ENCODE measurements at regions not wholly inside any gene's neighbourhood (a gene's known extent, or its start where the extent isn't known, plus 50 kb on each side); places are given as distances from the start of the nearest gene placed in this dataset.

DNA sequence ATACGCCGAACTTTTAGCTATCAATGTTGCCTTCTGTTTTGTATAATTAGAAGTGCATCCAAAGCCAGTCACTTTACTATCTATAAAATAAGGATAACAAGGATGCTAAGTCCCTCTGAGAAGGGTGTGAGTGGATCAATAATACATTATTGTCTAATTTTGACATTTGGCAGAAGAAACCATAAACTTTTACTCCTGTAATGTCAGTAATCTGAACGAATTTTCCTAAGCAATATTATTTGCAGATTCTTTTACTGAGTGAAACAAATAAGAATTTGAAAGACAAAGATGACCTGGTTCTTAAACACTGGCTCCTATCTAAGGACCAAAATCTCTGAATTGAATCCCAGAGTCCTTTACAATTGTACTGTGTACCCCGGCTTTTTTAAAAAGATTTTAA is 126.6 kb upstream of the TMEM161B start:
- TF ChIP-seq, protein P1, sequence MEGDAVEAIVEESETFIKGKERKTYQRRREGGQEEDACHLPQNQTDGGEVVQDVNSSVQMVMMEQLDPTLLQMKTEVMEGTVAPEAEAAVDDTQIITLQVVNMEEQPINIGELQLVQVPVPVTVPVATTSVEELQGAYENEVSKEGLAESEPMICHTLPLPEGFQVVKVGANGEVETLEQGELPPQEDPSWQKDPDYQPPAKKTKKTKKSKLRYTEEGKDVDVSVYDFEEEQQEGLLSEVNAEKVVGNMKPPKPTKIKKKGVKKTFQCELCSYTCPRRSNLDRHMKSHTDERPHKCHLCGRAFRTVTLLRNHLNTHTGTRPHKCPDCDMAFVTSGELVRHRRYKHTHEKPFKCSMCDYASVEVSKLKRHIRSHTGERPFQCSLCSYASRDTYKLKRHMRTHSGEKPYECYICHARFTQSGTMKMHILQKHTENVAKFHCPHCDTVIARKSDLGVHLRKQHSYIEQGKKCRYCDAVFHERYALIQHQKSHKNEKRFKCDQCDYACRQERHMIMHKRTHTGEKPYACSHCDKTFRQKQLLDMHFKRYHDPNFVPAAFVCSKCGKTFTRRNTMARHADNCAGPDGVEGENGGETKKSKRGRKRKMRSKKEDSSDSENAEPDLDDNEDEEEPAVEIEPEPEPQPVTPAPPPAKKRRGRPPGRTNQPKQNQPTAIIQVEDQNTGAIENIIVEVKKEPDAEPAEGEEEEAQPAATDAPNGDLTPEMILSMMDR (IDR thresholded peaks at IDR 0.05) = no peak
- H3K36me3 Mint-ChIP-seq (ENCODE audit: low read depth) = no peaks in the 10 kb centered on the region
- no peak overlapping the region for H3K4me3 Mint-ChIP-seq
- peaks cover 66% of the 10 kb centered on the region for H3K4me1 Mint-ChIP-seq
- no peaks in the 10 kb centered on the region for H3K27me3 Mint-ChIP-seq (ENCODE audit: low read depth, poor library complexity)
- H3K9me3 Mint-ChIP-seq = no peaks in the 10 kb centered on the region
- no peak overlapping the region for H3K27ac Mint-ChIP-seq
- DNase-seq = no peak

DNA sequence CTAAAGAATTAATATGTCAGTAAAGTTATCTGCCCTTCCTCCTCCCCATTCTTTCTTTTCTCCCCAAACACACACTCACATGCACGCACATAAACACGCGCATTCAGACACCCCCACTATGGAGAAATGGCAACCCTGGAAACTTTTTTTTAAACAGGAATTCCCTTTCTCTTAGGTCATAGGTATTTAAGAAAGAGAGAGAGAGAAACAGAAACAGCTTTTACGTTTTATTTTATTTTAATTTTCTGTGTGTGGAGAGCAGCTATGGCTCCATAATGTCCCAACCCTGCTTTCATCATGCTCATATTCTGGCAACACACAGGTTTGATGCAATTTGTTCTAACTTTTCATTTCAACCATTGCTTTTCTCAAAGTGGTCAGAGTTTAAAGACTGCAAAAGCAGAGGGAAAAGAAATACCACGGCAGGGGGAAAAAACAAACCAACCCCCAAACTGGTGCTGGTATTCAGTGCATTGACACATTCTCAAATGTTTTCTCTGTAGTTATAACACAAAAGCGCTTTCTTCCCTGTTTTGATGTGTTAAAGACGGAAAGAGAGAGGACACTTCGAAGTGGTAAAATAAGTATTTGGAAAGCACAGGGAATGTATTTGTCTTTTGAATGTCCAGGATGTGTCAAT is 126.0 kb upstream of the TMEM161B start:
- H3K4me1 Mint-ChIP-seq = peaks cover 72% of the 10 kb centered on the region
- DNase-seq = no peak
- no peaks in the 10 kb centered on the region for H3K27me3 Mint-ChIP-seq (ENCODE audit: low read depth, poor library complexity)
- no peaks in the 10 kb centered on the region for H3K36me3 Mint-ChIP-seq (ENCODE audit: low read depth)
- TF ChIP-seq, protein P1 (IDR thresholded peaks at IDR 0.05) = no peak
- no peak overlapping the region for H3K27ac Mint-ChIP-seq
- H3K9me3 Mint-ChIP-seq = no peaks in the 10 kb centered on the region
- no peak overlapping the region for H3K4me3 Mint-ChIP-seq

DNA sequence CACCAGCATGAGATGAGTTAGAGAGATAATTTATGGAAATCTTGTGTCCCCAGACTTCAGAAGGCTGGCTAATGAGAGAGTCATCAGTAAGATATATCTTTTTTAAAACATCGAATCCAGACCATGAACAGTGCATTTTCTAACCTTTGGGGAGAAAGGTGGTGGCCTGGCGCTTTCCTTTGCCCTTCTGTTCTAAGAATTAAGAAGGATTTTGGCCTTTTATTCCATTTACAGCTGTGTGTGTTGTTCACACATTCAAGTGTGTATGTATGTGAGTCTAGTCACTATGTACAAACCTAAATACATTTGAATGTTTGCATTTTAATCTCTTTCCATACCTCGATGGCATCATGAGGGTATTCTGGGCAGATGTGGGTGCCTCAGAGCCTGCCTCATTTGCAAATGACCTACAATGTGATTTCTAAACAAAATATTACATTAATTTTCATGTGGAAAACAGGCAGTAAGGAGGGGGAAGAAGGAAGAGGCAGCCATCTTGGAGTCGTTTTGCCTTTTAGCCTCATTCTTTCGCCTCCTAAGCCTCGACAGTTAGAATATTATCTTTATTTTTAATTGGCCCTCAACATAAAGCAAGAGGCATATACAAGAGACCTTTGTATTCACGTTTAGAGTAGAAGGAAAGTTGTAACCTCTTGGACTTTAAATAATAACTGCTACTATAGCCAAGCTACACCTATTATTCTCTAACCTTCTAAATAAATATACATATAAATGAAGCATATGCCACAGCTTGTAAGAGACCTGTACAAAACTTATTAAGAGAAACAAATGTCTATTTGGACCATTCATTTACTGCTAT is 125.3 kb upstream of the TMEM161B start:
- no peak for DNase-seq
- TF ChIP-seq, protein P1 (IDR thresholded peaks at IDR 0.05) = no peak
- H3K36me3 Mint-ChIP-seq (ENCODE audit: low read depth) = no peaks in the 10 kb centered on the region
- peaks cover 80% of the 10 kb centered on the region for H3K4me1 Mint-ChIP-seq
- peak overlapping the region; percentile 18 for H3K27ac Mint-ChIP-seq
- no peaks in the 10 kb centered on the region for H3K9me3 Mint-ChIP-seq
- H3K27me3 Mint-ChIP-seq (ENCODE audit: low read depth, poor library complexity) = no peaks in the 10 kb centered on the region
- H3K4me3 Mint-ChIP-seq = no peak overlapping the region

DNA sequence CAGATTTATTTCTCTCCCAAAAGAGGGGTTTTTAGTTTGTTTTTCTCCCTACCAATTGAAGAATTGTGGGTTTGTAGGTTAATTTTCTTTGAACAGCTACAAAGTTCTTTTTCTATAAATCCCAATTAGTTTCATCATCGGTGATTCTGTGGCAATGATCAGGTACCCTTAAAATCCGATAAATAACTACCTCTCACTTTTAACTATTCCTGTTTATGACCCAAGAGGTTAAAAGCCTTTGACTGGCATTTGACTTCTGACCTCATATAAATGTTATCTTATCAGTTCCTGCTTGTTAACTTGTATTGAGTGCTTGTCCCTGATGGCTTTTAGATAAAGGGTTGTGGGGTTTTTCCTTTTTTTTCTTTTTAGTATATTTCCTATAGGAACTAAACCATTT is 124.4 kb upstream of the TMEM161B start:
- Mint-ChIP-seq H3K27me3 (ENCODE audit: low read depth, poor library complexity) (no peaks in the 10 kb centered on the region), H3K4me1 (peaks cover 81% of the 10 kb centered on the region), H3K4me3 (no peak overlapping the region), H3K27ac (no peak overlapping the region), H3K9me3 (no peaks in the 10 kb centered on the region), H3K36me3 (ENCODE audit: low read depth) (no peaks in the 10 kb centered on the region)
- TF ChIP-seq, protein P1 (IDR thresholded peaks at IDR 0.05) = no peak
- DNase-seq = no peak

DNA sequence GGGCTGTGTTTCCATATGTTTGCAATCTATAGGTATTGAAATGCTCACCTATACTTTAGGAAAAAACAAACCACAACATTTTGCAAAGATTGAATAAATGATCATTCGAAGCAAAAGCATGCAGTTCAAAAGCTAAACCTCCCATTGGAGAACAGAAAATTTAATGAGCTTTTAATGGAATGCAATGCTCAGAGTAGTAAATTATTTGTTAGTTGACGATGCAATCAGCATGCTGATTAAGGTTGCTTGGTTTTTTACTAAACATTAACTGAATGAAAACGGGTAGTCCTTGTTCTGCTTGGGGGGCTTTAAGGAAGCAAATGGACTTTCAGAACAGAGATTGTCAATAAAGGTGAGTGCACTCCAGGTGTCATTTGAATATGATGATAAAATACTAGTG is 123.3 kb upstream of the TMEM161B start:
- DNase-seq = no peak
- Mint-ChIP-seq H3K36me3 (ENCODE audit: low read depth) (no peaks in the 10 kb centered on the region), H3K9me3 (no peaks in the 10 kb centered on the region), H3K27me3 (ENCODE audit: low read depth, poor library complexity) (no peaks in the 10 kb centered on the region), H3K4me3 (no peak overlapping the region), H3K27ac (no peak overlapping the region), H3K4me1 (peaks cover 74% of the 10 kb centered on the region)
- TF ChIP-seq, protein P1 (IDR thresholded peaks at IDR 0.05) = no peak

Data from nephron progenitor cell (in vitro differentiated cells).